NCI-H82 (cell line): ENCODE measurements at regions not wholly inside any gene's neighbourhood (a gene's known extent, or its start where the extent isn't known, plus 50 kb on each side); places are given as distances from the start of the nearest gene placed in this dataset.

Source experiments
- DNase-seq: peaks from one replicate; lab custom pipeline; 2025; lab: John Stamatoyannopoulos, UW

DNA sequence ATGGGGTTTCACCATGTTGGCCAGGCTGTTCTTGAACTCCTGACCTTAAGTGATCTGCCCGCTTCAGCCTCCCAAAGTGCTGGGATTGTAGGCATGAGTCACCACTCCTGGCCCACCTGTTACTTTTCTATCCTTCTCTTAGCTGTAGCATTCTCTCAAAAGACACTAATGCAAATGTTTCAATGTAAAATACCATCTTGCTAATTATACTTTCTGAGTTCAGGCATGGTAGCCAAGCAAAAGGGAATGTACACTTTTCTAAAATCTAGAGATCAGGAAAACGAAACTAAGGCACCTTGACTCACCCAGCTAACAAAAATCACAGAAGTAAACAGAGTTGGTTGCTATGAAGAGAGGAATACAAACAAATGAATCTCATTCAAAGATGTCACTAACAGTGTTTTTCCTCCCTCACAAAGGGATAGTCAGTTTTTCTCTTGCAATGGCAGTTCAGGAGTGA is 401.0 kb upstream of the NRP1 start:
- no peak for DNase-seq

DNA sequence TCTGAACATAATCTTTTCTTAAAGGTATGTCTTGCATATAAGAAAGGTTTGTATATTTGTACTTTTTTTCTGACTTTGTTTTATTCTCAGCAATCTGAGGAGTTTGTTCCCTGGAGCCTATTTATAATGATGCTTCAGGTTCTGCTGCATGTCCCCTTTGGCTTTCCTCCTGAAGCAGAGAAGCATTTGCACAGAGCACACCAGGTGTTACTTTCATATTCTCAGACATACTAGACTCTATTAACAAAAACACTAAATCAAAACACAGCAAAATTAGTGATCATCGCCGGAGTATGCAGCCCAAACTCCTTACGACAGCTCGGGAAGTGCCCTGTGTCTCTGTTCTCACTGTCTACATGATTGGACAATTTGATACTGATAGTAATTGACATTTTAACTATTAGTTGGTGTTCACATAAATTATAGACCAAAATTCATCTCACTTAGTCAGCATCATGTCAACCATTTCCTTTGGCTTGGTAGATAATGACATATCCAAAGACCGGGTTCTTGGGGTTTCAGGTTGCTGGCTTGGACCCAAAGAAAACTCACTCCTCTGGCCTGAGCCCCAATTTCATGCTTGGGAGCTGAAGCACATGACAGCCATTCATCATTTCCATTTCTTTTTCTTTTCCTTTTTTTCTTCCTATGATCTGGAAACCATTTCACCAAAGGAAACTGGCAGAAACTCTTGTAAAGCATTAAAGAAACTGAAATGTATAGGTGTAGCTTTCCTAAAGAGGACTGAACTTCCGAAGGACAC is 400.1 kb upstream of the NRP1 start:
- no peak for DNase-seq

DNA sequence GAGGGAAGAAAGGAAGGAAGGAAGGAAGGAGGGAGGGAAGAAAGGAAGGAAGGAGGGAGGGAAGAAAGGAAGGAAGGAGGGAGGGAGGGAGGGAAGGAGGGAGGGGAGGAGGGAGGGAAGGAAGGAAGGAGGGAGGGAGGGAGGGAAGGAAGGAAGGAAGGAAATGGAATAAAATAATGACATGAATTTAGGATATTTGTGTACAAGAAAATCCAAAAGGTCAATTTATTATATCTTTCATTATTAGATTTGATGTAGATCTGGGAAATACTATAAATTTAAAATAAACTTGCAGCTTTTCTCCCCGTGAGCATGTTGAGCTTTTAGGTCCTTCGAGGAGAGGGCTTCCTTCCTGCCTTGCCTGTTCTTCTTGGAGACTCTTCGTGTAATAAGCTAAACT is 398.6 kb upstream of the NRP1 start:
- no peak for DNase-seq

DNA sequence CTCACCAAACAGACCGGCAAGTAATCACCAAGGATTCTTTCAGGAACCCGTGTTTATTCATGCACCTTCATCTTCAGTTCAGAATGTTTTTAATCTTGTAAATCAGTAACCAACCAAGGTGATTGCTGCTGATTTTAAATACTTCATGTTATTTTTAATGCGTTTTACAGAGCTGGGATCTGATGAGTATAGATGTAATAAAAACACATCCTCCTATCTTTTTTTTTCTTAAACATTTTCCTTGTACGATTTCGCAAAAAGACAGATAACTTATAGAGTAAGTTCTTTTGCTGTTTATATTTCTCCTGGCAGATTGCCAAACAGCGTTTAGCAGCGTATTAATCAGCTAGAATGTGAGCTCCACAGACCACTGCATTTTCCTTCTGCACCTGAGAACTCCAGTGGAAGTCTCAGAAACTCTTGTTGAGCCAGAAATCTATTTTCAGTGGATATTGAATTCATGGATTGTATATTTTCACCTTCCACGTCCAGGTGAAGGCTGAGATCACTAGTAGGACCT is 397.8 kb upstream of the NRP1 start:
- peak; percentile 7 for DNase-seq

DNA sequence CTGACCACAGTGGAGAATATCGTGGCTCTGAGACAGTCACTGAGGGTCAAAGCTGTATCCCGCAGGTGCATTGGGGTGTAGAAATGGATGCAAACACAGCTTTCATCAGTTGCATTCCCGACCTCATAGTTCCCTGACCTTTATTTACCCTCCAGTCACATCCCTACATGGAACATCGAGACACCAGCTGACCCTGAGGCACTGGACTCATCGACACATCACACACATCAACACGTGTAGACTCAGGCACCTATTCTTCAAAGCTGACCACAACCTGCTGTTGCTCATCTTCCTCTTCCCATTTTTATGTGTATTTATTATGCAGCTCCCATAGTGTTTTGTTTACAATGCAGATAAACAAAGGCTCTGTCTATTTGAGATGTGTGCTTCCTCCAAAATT is 396.9 kb upstream of the NRP1 start:
- DNase-seq = no peak

DNA sequence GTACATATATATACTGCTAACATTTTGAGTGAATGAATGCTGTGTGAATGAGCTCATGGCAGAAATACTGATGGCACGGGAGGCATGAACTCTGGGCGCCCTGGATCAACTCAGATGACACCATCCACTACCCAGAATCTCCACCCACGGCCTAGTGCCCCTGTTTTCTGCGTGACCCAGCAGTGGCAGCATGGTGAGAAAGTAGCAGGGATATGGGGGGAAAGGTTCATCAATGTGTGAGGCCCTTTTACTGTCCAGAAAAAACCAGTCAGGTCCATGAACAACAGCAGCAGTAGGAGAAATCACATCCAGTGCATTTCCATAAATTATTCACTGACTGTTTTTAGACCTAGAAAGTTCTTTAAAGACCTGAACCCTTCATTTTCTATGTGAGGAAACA is 391.0 kb upstream of the NRP1 start:
- no peak for DNase-seq

DNA sequence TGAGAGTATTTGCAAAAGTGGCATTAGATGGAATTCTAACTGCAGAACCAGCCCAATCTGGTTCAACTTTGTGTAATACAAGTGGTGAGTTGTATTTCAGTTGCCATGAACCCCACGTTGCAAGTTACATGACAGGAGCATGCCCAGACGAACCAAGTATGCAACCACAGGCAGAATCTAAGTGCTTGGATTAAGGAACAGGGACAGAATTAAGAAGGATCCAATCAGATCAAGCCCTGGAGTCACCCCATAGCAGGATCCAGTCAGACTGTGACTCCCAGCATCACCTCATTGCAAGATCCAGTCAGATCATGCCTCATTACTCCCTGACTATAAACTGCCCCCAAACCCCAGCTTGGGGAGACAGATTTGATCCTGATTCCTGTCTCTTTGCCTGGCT is 388.7 kb upstream of the NRP1 start:
- peak; percentile 1 for DNase-seq

DNA sequence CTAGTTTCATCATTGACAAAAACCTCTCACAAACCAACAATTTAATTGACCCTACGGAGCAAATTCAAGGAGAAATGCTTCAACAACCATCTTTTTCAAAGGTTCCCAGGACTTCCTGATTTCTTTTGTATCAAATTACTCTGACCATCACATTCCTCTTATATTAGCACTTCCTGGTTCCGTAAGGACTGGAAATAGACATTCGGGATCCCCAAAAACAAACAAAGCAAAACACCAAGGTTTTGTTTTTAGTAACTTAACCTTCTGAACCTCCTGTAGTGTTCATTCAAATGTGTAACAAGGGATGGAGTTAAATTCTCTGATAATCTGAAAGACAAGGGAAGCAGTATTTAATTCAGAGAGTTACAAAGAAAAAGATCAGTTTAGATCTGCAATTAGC is 387.6 kb upstream of the NRP1 start:
- DNase-seq = no peak

DNA sequence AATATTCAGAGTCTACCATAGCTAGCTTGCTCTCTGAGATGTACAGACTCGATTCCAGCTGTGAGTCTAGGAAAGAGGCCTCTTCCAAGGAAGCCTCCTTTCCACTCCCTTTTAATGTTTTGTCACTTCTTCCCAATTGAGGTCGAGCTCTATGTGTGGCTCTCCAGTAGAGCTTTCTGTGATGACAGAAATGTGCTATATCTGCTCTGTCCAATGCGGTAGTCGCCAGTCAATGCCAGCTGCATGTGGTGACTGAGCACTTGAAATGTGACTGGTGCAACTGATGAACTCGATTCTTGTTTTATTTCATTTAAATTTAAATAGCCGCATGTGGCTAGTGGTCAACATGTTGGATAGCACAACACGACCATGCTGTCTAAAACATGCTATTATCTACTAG is 387.0 kb upstream of the NRP1 start:
- no peak for DNase-seq

DNA sequence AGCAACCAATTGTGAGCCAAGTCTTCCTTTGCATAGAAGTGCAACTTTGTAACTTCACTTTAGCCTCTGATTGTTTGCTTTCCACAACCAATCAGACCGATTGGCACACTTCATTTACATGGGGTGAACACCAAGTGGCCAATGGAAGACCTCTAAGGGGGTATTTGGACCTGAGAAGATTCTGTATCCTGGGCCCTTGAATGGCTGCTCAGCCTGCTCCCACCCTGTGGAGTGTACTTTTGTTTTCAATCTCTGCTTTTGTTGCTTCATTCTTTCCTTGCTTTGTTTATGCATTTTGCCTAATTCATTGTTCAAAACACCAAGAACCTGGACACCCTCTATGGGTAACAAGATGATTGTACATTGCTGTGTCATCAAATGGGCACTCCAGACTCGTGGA is 385.7 kb upstream of the NRP1 start:
- DNase-seq = no peak

DNA sequence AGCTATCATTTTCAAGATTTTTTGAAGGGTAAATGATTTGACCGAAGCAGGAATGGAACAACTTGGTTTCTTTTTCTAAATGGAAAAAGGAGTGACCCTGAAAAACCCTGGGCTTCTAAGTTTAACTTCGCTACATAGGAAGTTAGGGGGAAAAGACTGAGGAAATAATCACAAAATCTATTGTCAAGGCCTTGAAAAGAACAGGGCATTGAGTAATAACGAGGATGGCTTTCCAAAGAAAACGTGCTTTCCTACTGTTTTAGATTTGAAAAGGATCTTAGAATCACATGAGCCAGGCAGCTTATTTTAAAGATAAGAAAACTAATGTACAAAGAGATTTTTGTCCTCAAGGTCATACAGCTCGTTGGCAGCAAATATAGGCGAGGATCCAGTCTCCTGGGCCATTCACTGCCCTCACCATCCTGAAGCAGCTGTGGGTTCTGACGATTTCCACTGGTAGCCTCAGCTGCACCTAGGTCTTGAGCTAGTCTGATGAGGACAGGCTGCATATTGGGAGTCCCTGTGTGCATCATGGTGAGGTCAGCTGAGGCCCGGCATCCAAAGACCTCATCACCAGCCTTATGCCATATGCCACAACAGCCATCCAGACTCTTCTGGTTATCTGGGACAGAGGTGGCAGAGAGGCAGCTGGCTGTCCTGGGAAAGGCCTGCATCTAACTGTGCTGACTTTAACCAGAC is 384.7 kb upstream of the NRP1 start:
- DNase-seq = peak; percentile 4

DNA sequence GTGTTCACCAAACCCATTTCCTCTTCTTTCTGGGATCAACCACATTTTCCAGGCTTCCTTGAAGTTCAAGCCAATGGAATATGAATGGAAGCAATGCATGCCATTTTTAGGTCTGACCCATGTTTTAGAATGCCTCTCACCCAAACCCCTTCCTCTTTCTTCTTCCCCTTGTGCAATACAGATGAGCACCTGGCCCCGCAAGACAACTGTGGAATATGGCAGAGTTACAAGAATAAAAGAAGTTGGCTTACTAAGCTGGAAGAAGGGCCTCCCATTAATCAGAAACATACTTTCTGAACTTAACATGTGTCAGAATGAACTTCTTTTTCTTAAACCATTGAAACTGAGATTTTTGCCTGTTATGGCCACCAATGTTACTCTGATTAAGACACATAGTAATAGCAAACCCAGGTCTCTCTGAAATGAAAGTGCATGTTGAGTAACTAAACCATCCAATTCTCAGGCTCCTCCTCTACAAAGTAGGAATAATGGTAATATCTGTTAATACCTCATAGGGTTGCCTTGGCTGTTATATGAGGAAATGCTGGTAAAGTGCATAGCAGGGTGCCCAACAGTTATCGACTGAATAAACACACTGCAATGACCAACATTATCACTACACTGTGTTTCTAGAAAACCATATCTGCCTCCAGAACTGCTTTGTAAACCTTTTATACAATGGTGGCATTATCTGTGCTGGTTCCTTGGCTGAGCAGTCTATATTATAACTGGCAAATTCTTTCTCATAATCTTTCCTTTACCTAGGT is 382.2 kb upstream of the NRP1 start:
- no peak for DNase-seq

DNA sequence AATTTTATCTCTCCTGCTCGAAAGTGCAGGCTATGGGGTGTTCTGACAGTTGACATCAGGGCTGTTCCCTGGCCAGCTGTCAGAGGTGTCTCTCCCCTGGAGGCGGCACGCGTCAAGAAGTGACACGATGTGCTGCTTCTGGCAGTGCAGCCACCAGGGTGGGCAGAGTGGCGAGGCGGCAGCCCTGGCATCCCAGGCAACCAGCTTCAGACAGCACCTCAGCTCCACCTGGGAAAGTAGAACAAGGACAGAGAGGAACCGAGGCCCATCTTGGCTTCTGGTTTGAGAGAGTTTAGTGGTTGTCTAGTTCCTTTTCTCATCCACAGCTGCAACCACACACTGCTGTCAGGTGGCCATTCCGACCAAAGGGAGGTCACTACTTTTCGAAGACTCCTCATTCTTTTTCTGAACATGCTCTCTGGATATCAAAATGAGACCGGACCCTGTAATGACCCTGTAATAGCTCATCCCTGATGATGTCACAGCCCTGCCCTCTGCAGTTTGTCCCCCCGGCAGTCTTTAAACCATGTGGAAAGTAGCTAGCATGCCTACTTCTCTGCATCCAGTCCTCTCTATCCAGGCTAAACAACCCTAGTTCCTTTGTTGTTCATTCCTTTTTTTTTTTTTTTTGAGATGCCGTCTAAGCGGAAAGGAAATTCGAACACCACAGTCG is 381.0 kb upstream of the NRP1 start:
- peak; percentile 5 for DNase-seq

DNA sequence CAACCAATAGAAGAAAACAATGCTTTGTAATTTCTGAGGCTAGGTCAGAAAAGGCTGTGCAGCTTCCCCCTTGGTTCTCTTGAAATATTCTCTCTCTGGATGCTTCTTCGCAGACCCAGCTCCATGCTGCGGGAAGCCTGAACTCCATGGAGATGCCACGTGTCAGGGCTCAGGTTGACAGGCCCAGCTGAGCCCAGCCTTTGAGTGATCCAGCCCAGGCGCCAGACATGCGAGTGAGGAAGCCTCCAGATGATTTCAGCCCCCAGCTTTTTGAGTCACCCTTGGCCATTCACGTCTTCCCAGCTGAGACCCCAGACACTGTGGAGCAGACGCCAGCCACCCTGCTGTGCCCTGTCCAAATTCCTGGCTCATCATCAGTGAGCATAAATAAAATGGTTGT is 378.4 kb upstream of the NRP1 start:
- no peak for DNase-seq

DNA sequence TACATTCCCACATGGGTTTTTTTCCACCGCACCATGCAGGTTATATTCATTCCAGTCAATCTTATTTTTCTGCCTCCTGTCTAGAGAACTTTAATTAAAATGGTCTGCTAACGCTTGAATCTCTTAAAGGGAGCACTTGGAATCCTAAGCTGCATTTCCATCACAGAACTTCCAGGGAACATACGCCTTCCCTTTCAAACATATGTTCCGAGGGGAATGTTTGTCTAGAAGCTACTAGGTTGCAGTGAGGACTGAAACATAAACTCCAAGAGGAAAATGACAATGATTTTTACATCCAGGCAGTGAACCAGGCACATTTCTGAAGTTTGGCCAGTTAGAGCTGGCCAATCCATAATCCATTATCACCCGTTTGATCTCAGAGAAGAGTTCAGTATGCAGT is 375.5 kb upstream of the NRP1 start:
- DNase-seq = no peak

DNA sequence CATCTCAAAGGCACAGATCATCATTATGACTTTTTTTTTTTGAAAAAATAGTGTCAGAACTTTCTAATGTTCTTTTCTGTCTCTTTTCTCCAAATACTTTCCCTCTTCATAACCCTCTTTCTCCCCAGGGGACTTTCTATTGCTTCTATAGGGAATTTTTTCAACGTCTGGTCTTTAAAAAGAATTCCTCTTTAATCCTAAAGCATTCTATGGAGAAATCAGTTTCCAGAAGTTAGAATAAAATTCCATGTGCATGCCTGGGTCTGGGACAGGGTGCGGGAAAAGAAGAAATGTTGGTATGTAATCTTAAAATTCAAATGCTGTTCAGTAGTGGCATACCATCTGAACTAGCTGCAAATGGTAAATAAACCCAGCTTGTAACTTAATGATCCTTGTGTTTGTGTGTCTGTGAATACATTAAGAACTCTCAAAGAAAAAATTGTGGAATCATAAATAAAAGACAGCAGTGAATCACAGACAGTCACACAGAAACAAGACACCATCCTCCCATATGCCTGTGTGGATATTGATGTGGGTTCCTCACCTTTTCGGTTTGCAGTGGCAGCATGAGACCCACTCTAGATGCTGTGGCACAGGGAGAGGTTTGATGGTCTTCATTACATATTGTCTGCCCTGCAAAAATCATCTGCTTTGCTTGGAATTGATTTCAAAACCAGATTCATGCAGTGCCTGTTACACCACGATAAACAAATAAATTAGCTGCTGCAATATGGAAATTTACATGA is 374.7 kb upstream of the NRP1 start:
- DNase-seq = no peak

DNA sequence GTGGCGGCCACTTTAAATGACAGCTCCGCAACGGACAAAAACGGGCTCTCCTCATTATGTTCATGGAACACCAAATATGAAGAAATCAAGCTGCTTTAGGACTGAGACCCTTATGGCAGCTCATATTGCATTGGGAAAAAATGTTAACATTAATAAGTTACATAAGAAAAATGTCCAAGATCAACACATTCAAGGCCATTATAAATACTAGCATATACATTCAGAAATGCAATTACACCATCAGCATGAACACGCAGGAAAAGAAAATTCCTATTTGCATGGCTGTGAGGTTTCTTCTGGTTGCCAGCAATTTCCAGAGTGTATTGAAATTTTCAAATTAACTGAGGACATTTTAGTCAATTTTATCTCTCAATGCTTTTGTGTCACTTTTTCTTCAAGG is 374.1 kb upstream of the NRP1 start:
- no peak for DNase-seq

DNA sequence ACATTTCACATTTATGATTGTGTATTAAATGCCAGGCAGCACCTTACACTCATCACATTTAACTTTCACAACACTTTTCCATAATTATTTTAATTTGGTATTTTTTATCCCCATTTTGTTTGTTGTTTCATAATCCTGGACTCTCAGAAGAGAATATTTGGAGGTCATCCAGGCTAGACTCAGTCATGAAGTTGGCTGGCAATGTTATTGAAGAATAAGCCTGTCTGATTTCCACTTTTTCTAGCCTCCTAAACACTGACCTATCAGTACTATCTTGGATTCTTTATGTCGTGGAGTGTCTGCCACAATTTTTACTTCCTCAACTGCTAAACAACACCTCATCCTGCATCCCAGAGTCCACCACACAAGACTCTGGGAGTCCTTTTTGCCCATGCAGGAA is 372.3 kb upstream of the NRP1 start:
- DNase-seq = no peak

DNA sequence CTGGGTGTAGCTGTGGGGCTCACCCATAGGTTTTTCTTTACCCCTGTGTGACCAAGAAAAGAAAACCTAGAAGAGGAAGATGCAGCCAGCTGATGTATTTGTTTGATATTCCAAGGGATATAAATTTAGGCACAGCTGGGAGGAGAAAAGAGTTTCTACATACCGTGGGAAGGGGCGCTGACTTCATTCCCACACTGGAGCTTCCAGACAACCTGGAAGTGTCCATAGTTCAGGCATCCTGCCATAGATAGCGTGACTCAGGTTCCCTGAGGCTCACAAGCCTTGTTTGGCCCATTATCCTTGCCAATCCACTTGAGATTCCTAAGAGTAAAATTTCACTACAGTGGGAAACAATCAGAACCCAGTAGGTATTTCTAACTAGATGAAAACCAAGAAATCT is 371.7 kb upstream of the NRP1 start:
- DNase-seq = no peak

DNA sequence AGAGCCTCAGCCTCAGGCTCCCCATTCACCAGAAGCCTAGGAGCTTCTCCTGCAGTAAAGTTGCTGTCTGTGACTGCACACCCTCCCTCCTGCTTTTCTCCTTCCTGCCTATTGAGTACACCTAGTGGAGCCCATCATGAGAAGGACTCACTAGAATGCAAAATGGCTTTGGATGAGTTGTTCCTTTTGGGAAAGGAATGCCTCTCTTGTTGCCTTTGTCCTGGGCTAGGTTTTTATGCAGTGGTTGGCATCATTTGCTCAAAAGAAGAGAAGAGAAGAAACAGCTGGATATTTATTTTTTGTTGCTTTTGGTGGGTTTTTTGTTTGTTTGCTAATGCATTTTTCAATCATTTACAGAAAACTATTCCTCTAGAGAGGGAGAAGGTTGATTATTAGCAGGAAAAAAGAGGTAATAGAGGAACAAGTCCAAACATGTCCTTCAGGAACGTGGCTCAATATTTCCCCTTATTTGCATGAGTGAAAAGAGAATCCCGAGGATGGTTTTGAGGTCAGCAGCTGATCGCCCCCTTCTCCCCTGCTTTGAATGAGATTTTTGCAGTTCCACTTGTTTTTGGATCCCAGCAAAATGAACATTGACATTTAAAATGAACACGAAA is 369.9 kb upstream of the NRP1 start:
- DNase-seq = no peak
